AG08395 (cell line): ENCODE measurements at regions not wholly inside any gene's neighbourhood (a gene's known extent, or its start where the extent isn't known, plus 50 kb on each side); places are given as distances from the start of the nearest gene placed in this dataset.
"Not testable (repeated sequence)": the region's sequence is repeated elsewhere in the genome, so short reads cannot be mapped to it uniquely, and the experiment has no call there.

ENCODE experiments used
- DNase-seq: peaks from one replicate; pipeline ENCODE4 v3.0.0; 2012; ENCODE audit warnings: mixed read lengths, low spot score

GRCh38 chr10:42367532-42368230 lies 270.7 kb downstream of the ZNF33B start:
- DNase-seq = peak; percentile 91

GRCh38 chr10:42351745-42352144 lies 286.6 kb downstream of the ZNF33B start:
- DNase-seq = no peak

GRCh38 chr10:42336593-42337337 lies 301.6 kb downstream of the ZNF33B start:
- DNase-seq = not testable (repeated sequence)

GRCh38 chr10:42335653-42336296 lies 302.6 kb downstream of the ZNF33B start:
- DNase-seq = not testable (repeated sequence)

GRCh38 chr10:42304341-42304740 lies 334.0 kb downstream of the ZNF33B start:
- no peak for DNase-seq

- DNase-seq = not testable (repeated sequence)
Observed at GRCh38 chr10:42281896-42282295, 356.5 kb downstream of the ZNF33B start.

- DNase-seq = not testable (repeated sequence)
Observed at GRCh38 chr10:42269788-42270187, 368.6 kb downstream of the ZNF33B start.

GRCh38 chr10:42263259-42263658 lies 375.1 kb downstream of the ZNF33B start:
- not testable (repeated sequence) for DNase-seq

GRCh38 chr10:42243002-42243401 lies 395.4 kb downstream of the ZNF33B start:
- DNase-seq = not testable (repeated sequence)

GRCh38 chr10:42242135-42242805 lies 396.1 kb downstream of the ZNF33B start:
- no peak for DNase-seq

- not testable (repeated sequence) for DNase-seq
Observed at GRCh38 chr10:42236401-42236800, 402.0 kb downstream of the ZNF33B start.

- not testable (repeated sequence) for DNase-seq
Observed at GRCh38 chr10:42235736-42236135, 402.6 kb downstream of the ZNF33B start.

GRCh38 chr10:42235241-42235640 lies 403.1 kb downstream of the ZNF33B start:
- not testable (repeated sequence) for DNase-seq

- not testable (repeated sequence) for DNase-seq
Observed at GRCh38 chr10:42234506-42234905, 403.9 kb downstream of the ZNF33B start.

GRCh38 chr10:42233461-42234206 lies 404.7 kb downstream of the ZNF33B start:
- DNase-seq = not testable (repeated sequence)

- DNase-seq = not testable (repeated sequence)
Observed at GRCh38 chr10:42232955-42233354, 405.4 kb downstream of the ZNF33B start.

GRCh38 chr10:42230812-42231211 lies 407.6 kb downstream of the ZNF33B start:
- DNase-seq = not testable (repeated sequence)

- not testable (repeated sequence) for DNase-seq
Observed at GRCh38 chr10:42230115-42230514, 408.3 kb downstream of the ZNF33B start.

- not testable (repeated sequence) for DNase-seq
Observed at GRCh38 chr10:42227859-42228258, 410.5 kb downstream of the ZNF33B start.

- not testable (repeated sequence) for DNase-seq
Observed at GRCh38 chr10:42193588-42193987, 444.8 kb downstream of the ZNF33B start.

- not testable (repeated sequence) for DNase-seq
Observed at GRCh38 chr10:42192450-42192849, 445.9 kb downstream of the ZNF33B start.
